ENCODE measurements at regions not wholly inside any gene's neighbourhood (a gene's known extent, or its start where the extent isn't known, plus 50 kb on each side); places are given as distances from the start of the nearest gene placed in this dataset.

GRCh38 chr14:45757655-45758054 lies 504.7 kb upstream of the MIS18BP1 start:
- TF ChIP-seq, protein P1, sequence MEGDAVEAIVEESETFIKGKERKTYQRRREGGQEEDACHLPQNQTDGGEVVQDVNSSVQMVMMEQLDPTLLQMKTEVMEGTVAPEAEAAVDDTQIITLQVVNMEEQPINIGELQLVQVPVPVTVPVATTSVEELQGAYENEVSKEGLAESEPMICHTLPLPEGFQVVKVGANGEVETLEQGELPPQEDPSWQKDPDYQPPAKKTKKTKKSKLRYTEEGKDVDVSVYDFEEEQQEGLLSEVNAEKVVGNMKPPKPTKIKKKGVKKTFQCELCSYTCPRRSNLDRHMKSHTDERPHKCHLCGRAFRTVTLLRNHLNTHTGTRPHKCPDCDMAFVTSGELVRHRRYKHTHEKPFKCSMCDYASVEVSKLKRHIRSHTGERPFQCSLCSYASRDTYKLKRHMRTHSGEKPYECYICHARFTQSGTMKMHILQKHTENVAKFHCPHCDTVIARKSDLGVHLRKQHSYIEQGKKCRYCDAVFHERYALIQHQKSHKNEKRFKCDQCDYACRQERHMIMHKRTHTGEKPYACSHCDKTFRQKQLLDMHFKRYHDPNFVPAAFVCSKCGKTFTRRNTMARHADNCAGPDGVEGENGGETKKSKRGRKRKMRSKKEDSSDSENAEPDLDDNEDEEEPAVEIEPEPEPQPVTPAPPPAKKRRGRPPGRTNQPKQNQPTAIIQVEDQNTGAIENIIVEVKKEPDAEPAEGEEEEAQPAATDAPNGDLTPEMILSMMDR (IDR thresholded peaks at IDR 0.05): no peak
- no peak for TF ChIP-seq POLR2A (IDR thresholded peaks at IDR 0.05)
